Suprapubic skin (tissue), 4 donors: ENCODE measurements at regions not wholly inside any gene's neighbourhood (a gene's known extent, or its start where the extent isn't known, plus 50 kb on each side); places are given as distances from the start of the nearest gene placed in this dataset.

Experiments
- CTCF ChIP-seq, 2 donors: fragments of 200-600 bp in 1 of 2; fragments of 450-650 bp in 1 of 2; sonication (generic) in 1 of 2; IDR thresholded peaks; one replicate each; pipeline ENCODE4 v1.5.1; 2016 to 2019; ENCODE audit warnings: antibody characterized with exemption in 2 of 2, mild to moderate bottlenecking in 1 of 2, moderate library complexity in 1 of 2
- POLR2A ChIP-seq, 2 donors: fragments of 450-650 bp; IDR thresholded peaks; one replicate each; pipeline ENCODE4 v1.6.1; 2017; ENCODE audit warnings: antibody characterized with exemption in 2 of 2, mild to moderate bottlenecking in 2 of 2, moderate library complexity in 2 of 2
- POLR2AphosphoS5 ChIP-seq, 3 donors: sonication (generic); formaldehyde crosslinking; IDR thresholded peaks; one replicate each; pipeline ENCODE4 v1.6.1; 2017; ENCODE audit warnings: antibody characterized with exemption in 3 of 3

GRCh38 chr13:106173346-106173745 lies 362.1 kb downstream of the EFNB2 start:
- TF ChIP-seq CTCF (IDR thresholded peaks at IDR 0.05), result no peak
- no peak for TF ChIP-seq POLR2AphosphoS5 (IDR thresholded peaks at IDR 0.05)
- no peak for TF ChIP-seq POLR2A (IDR thresholded peaks at IDR 0.05)
